Right lobe of liver (tissue), 6 donors: ENCODE measurements at regions not wholly inside any gene's neighbourhood (a gene's known extent, or its start where the extent isn't known, plus 50 kb on each side); places are given as distances from the start of the nearest gene placed in this dataset.

Experiments
- ATAC-seq, 4 donors: fragments of 200-7000 bp; cut with Tn5 transposase; one replicate each; pipeline ENCODE4 v1.9.1; 2020; ENCODE audit warnings: mild to moderate bottlenecking in 4 of 4, moderate library complexity in 4 of 4
- DNase-seq, 3 donors: peaks; one replicate each; pipeline ENCODE4 v3.0.0-alpha.2; 2020
- H3K27ac ChIP-seq, 3 donors: fragments of 200-600 bp; one replicate each; pipeline ENCODE4 v1.8.0; 2022
- H3K27me3 ChIP-seq, 2 donors: fragments of 200-600 bp; one replicate each; pipeline ENCODE4 v1.8.0; 2022
- H3K36me3 ChIP-seq, 4 donors: fragments of 200-600 bp; sonication (generic) in 1 of 4; one replicate each; pipeline versions ENCODE4 v1.5.1 to v1.8.0; 2017 to 2022; ENCODE audit warnings: control low read depth in 1 of 4
- H3K4me1 ChIP-seq, 4 donors: fragments of 200-600 bp; sonication (generic) in 1 of 4; one replicate each; pipeline versions ENCODE4 v1.5.1 to v1.8.0; 2017 to 2022; ENCODE audit warnings: control low read depth in 1 of 4
- H3K4me3 ChIP-seq, 3 donors: fragments of 200-600 bp; one replicate each; pipeline ENCODE4 v1.8.0; 2022
- H3K9me3 ChIP-seq, 4 donors: fragments of 200-600 bp; sonication (generic) in 1 of 4; one replicate each; pipeline versions ENCODE4 v1.5.1 to v1.8.0; 2017 to 2022; ENCODE audit warnings: control low read depth in 1 of 4
- CTCF ChIP-seq, 4 donors: fragments of 200-600 bp in 3 of 4; fragments of 450-650 bp in 1 of 4; IDR thresholded peaks; one replicate each; pipeline versions ENCODE4 v1.5.1 to v1.8.0; 2016 to 2022; ENCODE audit warnings: antibody characterized with exemption in 4 of 4, mild to moderate bottlenecking in 2 of 4
- POLR2A ChIP-seq: fragments of 450-650 bp; IDR thresholded peaks from one replicate; pipeline ENCODE4 v1.6.1; 2017; ENCODE audit warnings: antibody characterized with exemption, mild to moderate bottlenecking
- WGBS: methylation state at CpG from one replicate; pipeline ENCODE4 v1.1.6; 2018; ENCODE audit warnings: low coverage, low lambda C conversion rate; ENCODE audit not compliant: insufficient coverage; ENCODE audit errors: missing lambda C conversion rate; 5-methylcytosine and 5-hydroxymethylcytosine counted together
- intact Hi-C, 2 donors: fragments of 100-400 bp; cut with DNase I; formaldehyde crosslinking; loops; one replicate each; pipeline versions ENCODE4 v1.11.2 to v1.14.1; 2022
- donor health status: DM: no; HTN: yes; CAD: no.
- donor health status: DM: no; HTN: no; CAD: no.
- donor health status: DM: no; HTN: no; CAD: no.
- donor health status: DM: no; HTN: yes; CAD: no.
- donor health status: DM: no; HTN: yes; CAD: no.

- Histone ChIP-seq H3K9me3 (no peaks in the 10 kb centered on the region), H3K36me3 (no peaks in the 10 kb centered on the region), H3K27ac (no peak overlapping the region), H3K4me1 (no peaks in the 10 kb centered on the region), H3K4me3 (no peak overlapping the region), H3K27me3 (no peaks in the 10 kb centered on the region)
- 80% methylated on average over 1 of the region's 1 CpG for WGBS
- no peak for DNase-seq
- TF ChIP-seq POLR2A, result no peak
- no peak for TF ChIP-seq CTCF (IDR thresholded peaks at IDR 0.05)
- no peak for ATAC-seq
- intact Hi-C loops, result no loop called here
Observed at GRCh38 chr3:107061466-107061865, 315.8 kb upstream of the CCDC54 start.

GRCh38 chr3:107062310-107062709, 314.9 kb upstream of the CCDC54 start:
- intact Hi-C loops, result no loop called here
- ATAC-seq, result no peak
- no peaks in the 10 kb centered on the region for H3K9me3 ChIP-seq

GRCh38 chr3:107062787-107063186, 314.5 kb upstream of the CCDC54 start:
- no peak overlapping the region for H3K4me3 ChIP-seq
- WGBS, result 48% methylated on average over 2 of the region's 2 CpGs
- no peak for TF ChIP-seq POLR2A
- TF ChIP-seq CTCF (IDR thresholded peaks at IDR 0.05), result no peak
- H3K27me3 ChIP-seq, result no peaks in the 10 kb centered on the region
- intact Hi-C loops, result no loop called here
- DNase-seq (no peak), ATAC-seq (no peak)
- H3K4me1 ChIP-seq, result no peaks in the 10 kb centered on the region
- H3K27ac ChIP-seq, result no peak overlapping the region
- no peaks in the 10 kb centered on the region for H3K36me3 ChIP-seq
- no peaks in the 10 kb centered on the region for H3K9me3 ChIP-seq

More at GRCh38 chr3:107062310-107062709, 314.9 kb upstream of the CCDC54 start:
- Histone ChIP-seq H3K27ac (no peak overlapping the region), H3K27me3 (no peaks in the 10 kb centered on the region), H3K4me1 (no peaks in the 10 kb centered on the region), H3K36me3 (no peaks in the 10 kb centered on the region), H3K4me3 (no peak overlapping the region)
- WGBS, result 38% methylated on average over 1 of the region's 1 CpG
- TF ChIP-seq CTCF (IDR thresholded peaks at IDR 0.05) (no peak), POLR2A (no peak)
- DNase-seq, result no peak

GRCh38 chr3:107063351-107063750, 313.9 kb upstream of the CCDC54 start:
- no peak overlapping the region for H3K4me3 ChIP-seq
- ATAC-seq (peak in 1 of 4 donors; percentile 46), DNase-seq (no peak)
- H3K27ac ChIP-seq, result no peak overlapping the region
- WGBS, result 24% methylated on average over 5 of the region's 5 CpGs
- H3K9me3 ChIP-seq, result no peaks in the 10 kb centered on the region
- H3K27me3 ChIP-seq, result no peaks in the 10 kb centered on the region
- TF ChIP-seq POLR2A (no peak), CTCF (IDR thresholded peaks at IDR 0.05) (no peak)
- intact Hi-C loops, result no loop called here
- no peaks in the 10 kb centered on the region for H3K36me3 ChIP-seq
- no peaks in the 10 kb centered on the region for H3K4me1 ChIP-seq

GRCh38 chr3:107064405-107065060, 312.7 kb upstream of the CCDC54 start:
- intact Hi-C loops, result no loop called here

More at GRCh38 chr3:107064405-107065060, 312.7 kb upstream of the CCDC54 start:
- Histone ChIP-seq H3K4me3 (no peak overlapping the region), H3K36me3 (no peaks in the 10 kb centered on the region), H3K27ac (no peak overlapping the region), H3K4me1 (no peaks in the 10 kb centered on the region), H3K9me3 (no peaks in the 10 kb centered on the region), H3K27me3 (no peaks in the 10 kb centered on the region)
- no peak for TF ChIP-seq POLR2A
- TF ChIP-seq CTCF (IDR thresholded peaks at IDR 0.05), result peak; percentile 57 to 86 (median 82)
- peak in 2 of 3 donors; percentile 14 to 56 for DNase-seq
- peak; percentile 88 to 97 (median 93) for ATAC-seq
- WGBS, result 15% methylated on average over 9 of the region's 9 CpGs
